H1 (cell line): ENCODE measurements at regions not wholly inside any gene's neighbourhood (a gene's known extent, or its start where the extent isn't known, plus 50 kb on each side); places are given as distances from the start of the nearest gene placed in this dataset.

Source experiments
- CTCF ChIA-PET: fragments of 300-600 bp; sonication (Branson Sonifier 250); formaldehyde crosslinking; loops from one replicate; lab custom pipeline; 2021; ENCODE audit not compliant: partially characterized antibody; lab: Charles Lee
- POLR2A ChIA-PET: fragments of 300-600 bp; sonication (Branson Sonifier 250); formaldehyde crosslinking; loops from one replicate; lab custom pipeline; 2021; ENCODE audit warnings: inconsistent platforms; ENCODE audit not compliant: partially characterized antibody; lab: Charles Lee
- DNase-seq, 2 experiments: peaks; one replicate each; pipeline versions ENCODE4 v3.0.0 to v3.0.0-alpha.2; 2010 to 2022; ENCODE audit warnings: low spot score in 2 of 2, low read depth in 1 of 2, mixed read lengths in 1 of 2
- FAIRE-seq: peaks from 2 replicates; lab custom pipeline; 2011; peaks lifted over from hg19 to GRCh38; lab: Jason Lieb, UNC
- H2AFZ ChIP-seq: 2 replicates; pipeline ENCODE4 v1.8.1; 2012; ENCODE audit warnings: low read length, inconsistent platforms
- H2AK5ac ChIP-seq: 2 replicates; pipeline ENCODE4 v1.6.1; 2013; ENCODE audit warnings: low read depth, low read length
- H2BK120ac ChIP-seq: replicated peaks from 2 replicates; pipeline ENCODE3; 2013; ENCODE audit warnings: low read depth, low read length, inconsistent platforms
- H2BK12ac ChIP-seq: 2 replicates; pipeline ENCODE4 v1.6.1; 2013; ENCODE audit warnings: low read depth, low read length
- H2BK15ac ChIP-seq: 2 replicates; pipeline ENCODE4 v1.6.1; 2013; ENCODE audit warnings: low read length
- H2BK20ac ChIP-seq: 2 replicates; pipeline ENCODE4 v1.6.1; 2013; ENCODE audit warnings: low read length
- H2BK5ac ChIP-seq: 2 replicates; pipeline ENCODE4 v1.6.1; 2013; ENCODE audit warnings: low read depth, low read length
- H3K14ac ChIP-seq: 2 replicates; pipeline ENCODE4 v1.6.1; 2013; ENCODE audit warnings: inconsistent platforms; ENCODE audit not compliant: insufficient read length
- H3K18ac ChIP-seq: 2 replicates; pipeline ENCODE4 v1.6.1; 2013; ENCODE audit warnings: low read length; ENCODE audit errors: extremely low read depth
- H3K23ac ChIP-seq: 2 replicates; pipeline ENCODE4 v1.6.1; 2013; ENCODE audit warnings: inconsistent platforms; ENCODE audit not compliant: insufficient read length
- H3K23me2 ChIP-seq: 2 replicates; pipeline ENCODE4 v1.6.1; 2013; ENCODE audit warnings: low read depth, low read length
- H3K27ac ChIP-seq: 2 replicates; pipeline ENCODE4 v1.6.1; 2011; ENCODE audit warnings: low read depth, low read length, inconsistent platforms
- H3K27me3 ChIP-seq, 4 experiments: replicated peaks in 1 of 4; 1 replicate in 1 of 4; 2 replicates in 3 of 4; pipeline versions ENCODE4 v1.6.1 to v1.8.1; 2011 to 2013; ENCODE audit warnings: low read length in 3 of 4, mild to moderate bottlenecking in 3 of 4, inconsistent platforms in 2 of 4, mixed read lengths in 2 of 4, moderate library complexity in 1 of 4; ENCODE audit not compliant: control insufficient read depth in 3 of 4, insufficient read depth in 3 of 4; ENCODE audit errors: extremely low read depth in 1 of 4
- H3K36me3 ChIP-seq, 4 experiments: 2 replicates each; pipeline versions ENCODE4 v1.6.1 to v1.8.1; 2011 to 2013; ENCODE audit warnings: mild to moderate bottlenecking in 4 of 4, low read length in 3 of 4, moderate library complexity in 2 of 4, control low read depth in 1 of 4, inconsistent platforms in 1 of 4; ENCODE audit not compliant: insufficient read depth in 4 of 4, control insufficient read depth in 2 of 4
- H3K4ac ChIP-seq: replicated peaks from 2 replicates; pipeline ENCODE3; 2013; ENCODE audit warnings: low read length, low read depth, mixed read lengths, inconsistent platforms; ENCODE audit not compliant: insufficient read length
- H3K4me1 ChIP-seq, 4 experiments: replicated peaks in 1 of 4; 1 replicate in 1 of 4; 2 replicates in 3 of 4; pipeline versions ENCODE4 v1.6.1 to v1.8.1; 2011 to 2013; ENCODE audit warnings: low read length in 3 of 4, inconsistent platforms in 2 of 4, mixed read lengths in 1 of 4; ENCODE audit not compliant: insufficient read depth in 4 of 4, control insufficient read depth in 3 of 4
- H3K4me2 ChIP-seq, 2 experiments: 2 replicates each; pipeline versions ENCODE4 v1.6.1 to v1.8.1; 2011 to 2013; ENCODE audit warnings: low read depth in 2 of 2, low read length in 2 of 2, control low read depth in 1 of 2, inconsistent platforms in 1 of 2, mild to moderate bottlenecking in 1 of 2; ENCODE audit not compliant: insufficient read depth in 1 of 2
- H3K4me3 ChIP-seq, 4 experiments: fragments of 200-600, 300-600 bp in 1 of 4; sonication (generic), shearing (Covaris generic), sonication (Bioruptor Twin) in 1 of 4; 2 replicates each; pipeline versions ENCODE4 v1.5.1 to v1.8.1; 2011 to 2016; ENCODE audit warnings: low read length in 4 of 4, low read depth in 3 of 4, control low read depth in 2 of 4, inconsistent platforms in 2 of 4, mild to moderate bottlenecking in 2 of 4, mixed read lengths in 1 of 4, moderate library complexity in 1 of 4; ENCODE audit not compliant: insufficient read depth in 2 of 4; ENCODE audit errors: extremely low read depth in 1 of 4
- H3K56ac ChIP-seq: replicated peaks from 2 replicates; pipeline ENCODE3; 2013; ENCODE audit warnings: low read depth, mild to moderate bottlenecking, mixed read lengths, low read length, inconsistent platforms; ENCODE audit not compliant: insufficient read length
- H3K79me1 ChIP-seq: 2 replicates; pipeline ENCODE4 v1.6.1; 2013; ENCODE audit warnings: low read depth, low read length, control low read depth
- H3K79me2 ChIP-seq, 2 experiments: 2 replicates each; pipeline versions ENCODE4 v1.6.1 to v1.8.1; 2012 to 2013; ENCODE audit warnings: low read length in 2 of 2, mild to moderate bottlenecking in 2 of 2, inconsistent platforms in 1 of 2; ENCODE audit not compliant: insufficient read depth in 2 of 2, control insufficient read depth in 1 of 2
- H3K9ac ChIP-seq, 4 experiments: replicated peaks in 1 of 4; 1 replicate in 1 of 4; 2 replicates in 3 of 4; pipeline versions ENCODE4 v1.6.1 to v1.8.1; 2011 to 2013; ENCODE audit warnings: low read depth in 3 of 4, low read length in 3 of 4, control low read depth in 2 of 4, mild to moderate bottlenecking in 2 of 4, moderate library complexity in 2 of 4, inconsistent platforms in 1 of 4; ENCODE audit errors: extremely low read depth in 1 of 4
- H3K9me3 ChIP-seq, 2 experiments: 2 replicates each; pipeline versions ENCODE4 v1.6.1 to v1.8.1; 2012 to 2013; ENCODE audit warnings: mild to moderate bottlenecking in 2 of 2, moderate library complexity in 2 of 2, control low read depth in 1 of 2, inconsistent platforms in 1 of 2, low read depth in 1 of 2, low read length in 1 of 2, mixed read lengths in 1 of 2; ENCODE audit not compliant: insufficient read depth in 2 of 2
- H4K20me1 ChIP-seq, 2 experiments: replicated peaks in 1 of 2; 2 replicates each; pipeline versions ENCODE3 to v1.8.1; 2011 to 2013; ENCODE audit warnings: inconsistent platforms in 2 of 2, low read length in 2 of 2, mild to moderate bottlenecking in 1 of 2; ENCODE audit not compliant: insufficient read depth in 2 of 2, control insufficient read depth in 1 of 2
- H4K5ac ChIP-seq: 2 replicates; pipeline ENCODE4 v1.6.1; 2013; ENCODE audit warnings: low read length, low read depth, mixed read lengths, inconsistent platforms; ENCODE audit not compliant: insufficient read length
- H4K8ac ChIP-seq: 2 replicates; pipeline ENCODE4 v1.8.0; 2013; ENCODE audit warnings: mild to moderate bottlenecking, moderate library complexity, low read length, inconsistent platforms; ENCODE audit not compliant: insufficient read depth; ENCODE audit errors: extremely low read depth
- H4K91ac ChIP-seq: replicated peaks from 2 replicates; pipeline ENCODE3; 2013; ENCODE audit warnings: low read length, mixed read lengths, inconsistent platforms; ENCODE audit not compliant: insufficient read length
- CEBPB ChIP-seq: IDR thresholded peaks from 2 replicates; pipeline ENCODE4 v1.6.1; 2012; ENCODE audit warnings: low read depth, low read length
- EP300 ChIP-seq, 2 experiments: IDR thresholded peaks; 1 replicate in 1 of 2; 2 replicates in 1 of 2; pipeline ENCODE4 v1.6.1; 2011 to 2012; ENCODE audit warnings: low read depth in 2 of 2, low read length in 2 of 2, mild to moderate bottlenecking in 2 of 2, borderline replicate concordance in 1 of 2, inconsistent platforms in 1 of 2, moderate library complexity in 1 of 2
- RNF2 ChIP-seq: fragments of 200-900, 300-1000 bp; sonication (generic); IDR thresholded peaks from 2 replicates; pipeline ENCODE4 v1.7.1; 2016; ENCODE audit warnings: borderline replicate concordance, low read depth, mild to moderate bottlenecking, antibody characterized with exemption, low read length; ENCODE audit not compliant: poor library complexity, severe bottlenecking; ENCODE audit errors: missing control alignments
- SUZ12 ChIP-seq: fragments of 200-600 bp; sonication (generic); IDR thresholded peaks from 2 replicates; pipeline ENCODE4 v1.6.1; 2012; ENCODE audit warnings: mild to moderate bottlenecking, inconsistent platforms, low read length, moderate library complexity, mixed read lengths
- TEAD4 ChIP-seq: IDR thresholded peaks from 2 replicates; pipeline ENCODE4 v1.6.1; 2012; ENCODE audit warnings: low read depth, low read length, inconsistent platforms, mixed read lengths
- WGBS, 2 experiments: shearing (Covaris generic) in 1 of 2; methylation state at CpG; one replicate each; pipeline versions ENCODE4 v1.1.6 to v1.1.7; 2013 to 2015; ENCODE audit warnings: low lambda C conversion rate in 2 of 2, mixed read lengths in 2 of 2, inconsistent platforms in 1 of 2, low coverage in 1 of 2, missing lambda C conversion rate in 1 of 2; ENCODE audit not compliant: insufficient replicate concordance in 2 of 2, insufficient coverage in 1 of 2, insufficient read length in 1 of 2; ENCODE audit errors: extremely low coverage in 1 of 2, missing lambda C conversion rate in 1 of 2; 5-methylcytosine and 5-hydroxymethylcytosine counted together
- TF ChIP-seq, protein P1 (sequence below): IDR thresholded peaks from 2 replicates; pipeline ENCODE4 v1.6.1; 2011; ENCODE audit warnings: low read depth, mild to moderate bottlenecking, low read length; ENCODE audit not compliant: insufficient read depth
- TF ChIP-seq, protein P2 (sequence below), 3 experiments: IDR thresholded peaks; 1 replicate in 2 of 3; 2 replicates in 1 of 3; pipeline versions ENCODE4 v1.5.1 to v1.6.1; 2011; ENCODE audit warnings: low read length in 3 of 3, mild to moderate bottlenecking in 3 of 3, inconsistent platforms in 2 of 3, low read depth in 1 of 3, moderate library complexity in 1 of 3; ENCODE audit not compliant: insufficient read depth in 1 of 3; ENCODE audit errors: control extremely low read depth in 1 of 3

DNA sequence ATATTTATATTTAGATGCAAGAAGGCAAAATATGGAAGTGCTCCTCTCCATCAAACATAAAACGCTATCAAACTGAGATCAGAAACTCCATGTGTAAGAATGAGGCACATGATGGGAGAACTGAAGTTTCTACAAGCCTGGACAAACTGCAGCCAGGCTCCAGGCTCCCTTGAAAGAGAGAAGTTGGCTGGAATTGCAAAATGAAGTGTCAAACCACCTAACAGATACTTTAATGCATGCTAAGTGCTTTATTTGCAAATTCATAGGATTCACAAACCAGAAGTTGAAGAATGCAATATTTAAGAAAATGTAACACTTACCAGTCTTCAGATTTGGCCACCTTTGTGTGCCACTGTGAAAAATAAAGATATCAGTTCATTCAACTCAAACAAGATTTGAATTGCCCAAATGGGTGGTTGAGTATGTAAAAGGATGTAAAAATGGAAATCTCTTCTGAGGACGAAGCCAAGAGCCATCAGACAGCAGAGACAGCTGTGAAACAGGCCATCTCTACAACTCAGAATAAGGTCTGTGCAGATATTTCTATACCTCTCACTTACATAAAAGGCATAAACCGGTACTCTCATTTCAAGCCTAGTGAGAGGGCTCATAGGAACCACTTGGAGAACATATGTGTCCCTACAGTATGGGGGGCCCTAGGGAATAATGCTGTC lies 87.0 kb downstream of the DPPA2 start:
- Histone ChIP-seq H3K23ac (no peak overlapping the region), H2BK5ac (no peak overlapping the region), H3K18ac (no peak overlapping the region), H3K4me1 (peaks cover 0 to 4% (median 3%) of the 10 kb centered on the region in 4 experiments; a peak in 6 of 7 replicates), H3K79me2 (no peaks in the 10 kb centered on the region), H3K23me2 (no peaks in the 10 kb centered on the region), H3K27ac (no peak overlapping the region), H2AFZ (no peak overlapping the region), H3K4me2 (no peak overlapping the region), H4K91ac (no peak overlapping the region), H3K56ac (no peak overlapping the region), H3K4me3 (no peak overlapping the region), H3K9ac (no peak overlapping the region), H2BK20ac (no peak overlapping the region), H2BK120ac (no peak overlapping the region), H2AK5ac (no peak overlapping the region), H3K36me3 (no peaks in the 10 kb centered on the region), H3K27me3 (no peaks in the 10 kb centered on the region), H4K5ac (no peak overlapping the region), H2BK15ac (no peak overlapping the region), H4K20me1 (no peaks in the 10 kb centered on the region), H3K9me3 (peaks cover 3% of the 10 kb centered on the region in 2 experiments; a peak in 2 of 4 replicates), H3K79me1 (no peaks in the 10 kb centered on the region), H3K4ac (no peak overlapping the region), H2BK12ac (no peak overlapping the region), H3K14ac (no peak overlapping the region), H4K8ac (no peak overlapping the region)
- DNase-seq, result no peak
- 88% methylated on average over 3 of the region's 3 CpGs; no CpG with 5 or more reads in 1 of the 2 experiments for WGBS, 2 experiments
- FAIRE-seq, result no peak
- CTCF ChIA-PET, result no interaction called here
- POLR2A ChIA-PET, result no interaction called here
- TF ChIP-seq, protein P1, sequence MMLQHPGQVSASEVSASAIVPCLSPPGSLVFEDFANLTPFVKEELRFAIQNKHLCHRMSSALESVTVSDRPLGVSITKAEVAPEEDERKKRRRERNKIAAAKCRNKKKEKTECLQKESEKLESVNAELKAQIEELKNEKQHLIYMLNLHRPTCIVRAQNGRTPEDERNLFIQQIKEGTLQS, result no peak
- TF ChIP-seq EP300 (IDR thresholded peaks at IDR 0.05; ENCODE audit: borderline replicate concordance in 1 of 2, low read depth in 2 of 2, low read length in 2 of 2), result no peak
- TF ChIP-seq SUZ12, result no peak
- TF ChIP-seq RNF2, result no peak
- TF ChIP-seq, protein P2, sequence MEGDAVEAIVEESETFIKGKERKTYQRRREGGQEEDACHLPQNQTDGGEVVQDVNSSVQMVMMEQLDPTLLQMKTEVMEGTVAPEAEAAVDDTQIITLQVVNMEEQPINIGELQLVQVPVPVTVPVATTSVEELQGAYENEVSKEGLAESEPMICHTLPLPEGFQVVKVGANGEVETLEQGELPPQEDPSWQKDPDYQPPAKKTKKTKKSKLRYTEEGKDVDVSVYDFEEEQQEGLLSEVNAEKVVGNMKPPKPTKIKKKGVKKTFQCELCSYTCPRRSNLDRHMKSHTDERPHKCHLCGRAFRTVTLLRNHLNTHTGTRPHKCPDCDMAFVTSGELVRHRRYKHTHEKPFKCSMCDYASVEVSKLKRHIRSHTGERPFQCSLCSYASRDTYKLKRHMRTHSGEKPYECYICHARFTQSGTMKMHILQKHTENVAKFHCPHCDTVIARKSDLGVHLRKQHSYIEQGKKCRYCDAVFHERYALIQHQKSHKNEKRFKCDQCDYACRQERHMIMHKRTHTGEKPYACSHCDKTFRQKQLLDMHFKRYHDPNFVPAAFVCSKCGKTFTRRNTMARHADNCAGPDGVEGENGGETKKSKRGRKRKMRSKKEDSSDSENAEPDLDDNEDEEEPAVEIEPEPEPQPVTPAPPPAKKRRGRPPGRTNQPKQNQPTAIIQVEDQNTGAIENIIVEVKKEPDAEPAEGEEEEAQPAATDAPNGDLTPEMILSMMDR (IDR thresholded peaks at IDR 0.05; ENCODE audit: control extremely low read depth in 1 of 3, insufficient read depth in 1 of 3, low read depth in 1 of 3, low read length in 3 of 3), result no peak
- TF ChIP-seq CEBPB, result no peak
- TF ChIP-seq TEAD4, result no peak
